Suprapubic skin (tissue), 3 donors: ENCODE measurements at regions not wholly inside any gene's neighbourhood (a gene's known extent, or its start where the extent isn't known, plus 50 kb on each side); places are given as distances from the start of the nearest gene placed in this dataset.

Experiments
- POLR2A ChIP-seq, 2 donors: fragments of 450-650 bp; IDR thresholded peaks; one replicate each; pipeline ENCODE4 v1.6.1; 2017; ENCODE audit warnings: antibody characterized with exemption in 2 of 2, mild to moderate bottlenecking in 2 of 2, moderate library complexity in 2 of 2
- TF ChIP-seq, protein P1 (sequence below), 2 donors: fragments of 200-600 bp in 1 of 2; fragments of 450-650 bp in 1 of 2; sonication (generic) in 1 of 2; IDR thresholded peaks; one replicate each; pipeline ENCODE4 v1.5.1; 2016 to 2019; ENCODE audit warnings: antibody characterized with exemption in 2 of 2, mild to moderate bottlenecking in 1 of 2, moderate library complexity in 1 of 2

DNA sequence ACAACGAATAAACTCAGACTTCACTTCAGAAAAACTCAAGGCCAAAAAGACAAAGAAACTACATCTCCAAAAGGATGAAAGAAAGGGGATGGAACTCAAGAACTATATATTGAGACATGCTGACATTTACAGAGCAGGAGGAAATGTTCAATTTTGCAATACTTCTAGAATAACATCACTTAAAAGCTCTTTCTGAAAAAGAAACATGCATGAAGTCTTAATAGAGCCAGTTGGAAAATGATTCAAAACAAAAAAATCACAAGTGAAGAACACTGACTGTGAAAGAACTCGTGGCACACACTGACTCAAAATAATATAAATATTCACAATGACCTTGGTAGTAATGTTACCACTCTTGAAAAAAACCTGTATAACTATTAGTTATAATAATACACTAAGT lies 267.8 kb upstream of the NREP start:
- TF ChIP-seq, protein P1, sequence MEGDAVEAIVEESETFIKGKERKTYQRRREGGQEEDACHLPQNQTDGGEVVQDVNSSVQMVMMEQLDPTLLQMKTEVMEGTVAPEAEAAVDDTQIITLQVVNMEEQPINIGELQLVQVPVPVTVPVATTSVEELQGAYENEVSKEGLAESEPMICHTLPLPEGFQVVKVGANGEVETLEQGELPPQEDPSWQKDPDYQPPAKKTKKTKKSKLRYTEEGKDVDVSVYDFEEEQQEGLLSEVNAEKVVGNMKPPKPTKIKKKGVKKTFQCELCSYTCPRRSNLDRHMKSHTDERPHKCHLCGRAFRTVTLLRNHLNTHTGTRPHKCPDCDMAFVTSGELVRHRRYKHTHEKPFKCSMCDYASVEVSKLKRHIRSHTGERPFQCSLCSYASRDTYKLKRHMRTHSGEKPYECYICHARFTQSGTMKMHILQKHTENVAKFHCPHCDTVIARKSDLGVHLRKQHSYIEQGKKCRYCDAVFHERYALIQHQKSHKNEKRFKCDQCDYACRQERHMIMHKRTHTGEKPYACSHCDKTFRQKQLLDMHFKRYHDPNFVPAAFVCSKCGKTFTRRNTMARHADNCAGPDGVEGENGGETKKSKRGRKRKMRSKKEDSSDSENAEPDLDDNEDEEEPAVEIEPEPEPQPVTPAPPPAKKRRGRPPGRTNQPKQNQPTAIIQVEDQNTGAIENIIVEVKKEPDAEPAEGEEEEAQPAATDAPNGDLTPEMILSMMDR (IDR thresholded peaks at IDR 0.05), result no peak
- TF ChIP-seq POLR2A (IDR thresholded peaks at IDR 0.05), result no peak
